K562 (cell line): ENCODE measurements at regions not wholly inside any gene's neighbourhood (a gene's known extent, or its start where the extent isn't known, plus 50 kb on each side); places are given as distances from the start of the nearest gene placed in this dataset.

Source experiments
- CTCF ChIP-seq, 3 experiments: IDR thresholded peaks in 2 of 3; conservative IDR thresholded peaks in 1 of 3; 2 replicates each; pipeline ENCODE4 v1.5.1; 2011 to 2012; ENCODE audit warnings: low read length in 3 of 3, mild to moderate bottlenecking in 3 of 3, control low read depth in 2 of 3, improper control_type of control experiment in 1 of 3, inconsistent platforms in 1 of 3, low read depth in 1 of 3, mixed read lengths in 1 of 3, moderate library complexity in 1 of 3; ENCODE audit not compliant: insufficient read depth in 2 of 3
- POLR2A ChIP-seq: fragments of 450-650 bp; conservative IDR thresholded peaks from 2 replicates; pipeline ENCODE4 v1.6.1; 2016
- REST ChIP-seq, 2 experiments: fragments of 450-650 bp; formaldehyde crosslinking in 1 of 2; IDR thresholded peaks; 2 replicates each; pipeline versions ENCODE4 v1.4.0 to v1.6.1; 2014 to 2020; ENCODE audit warnings: mild to moderate bottlenecking in 2 of 2, borderline replicate concordance in 1 of 2, low read depth in 1 of 2
- SMC3 ChIP-seq: conservative IDR thresholded peaks from 2 replicates; pipeline ENCODE4 v1.6.1; 2011; ENCODE audit warnings: low read depth, low read length, improper control_type of control experiment; ENCODE audit not compliant: insufficient read depth
- TAF1 ChIP-seq: IDR thresholded peaks from 2 replicates; pipeline ENCODE4 v1.6.1; 2011; ENCODE audit warnings: mild to moderate bottlenecking, low read length, moderate library complexity; ENCODE audit not compliant: insufficient read depth, control insufficient read depth, severe bottlenecking; ENCODE audit errors: extremely low read depth
- ZNF384 ChIP-seq: IDR thresholded peaks from 2 replicates; pipeline ENCODE4 v1.6.1; 2012; ENCODE audit warnings: low read depth, low read length, improper control_type of control experiment

GRCh38 chrX:131827935-131828334 lies 195.2 kb upstream of the STK26 start (continued):
- peak; percentile 28 for TF ChIP-seq TAF1
- peak; percentile 74 for TF ChIP-seq ZNF384
- TF ChIP-seq SMC3: 0 out of 2 replicates have a peak, but pooled peaks have one; percentile 21
- peak; percentile 66 to 96 (median 91) for TF ChIP-seq CTCF (IDR thresholded peaks at IDR 0.05 in 2 of 3, conservative IDR thresholded peaks at IDR 0.05 in 1 of 3; ENCODE audit: insufficient read depth in 2 of 3, low read depth in 1 of 3, low read length in 3 of 3)
- TF ChIP-seq REST (IDR thresholded peaks at IDR 0.05; ENCODE audit: borderline replicate concordance): peak; percentile 17; the same call in 1 of the 2 replicates
- TF ChIP-seq REST (CRISPR knock-in tag; IDR thresholded peaks at IDR 0.05; ENCODE audit: low read depth): no peak
- peak; percentile 38; the same call in 1 of the 2 replicates for TF ChIP-seq POLR2A
- TF ChIP-seq, all 486 proteins: peak for 9
